Femur (tissue), 1 donor: ENCODE measurements at regions not wholly inside any gene's neighbourhood (a gene's known extent, or its start where the extent isn't known, plus 50 kb on each side); places are given as distances from the start of the nearest gene placed in this dataset.
"Not testable (repeated sequence)": the region's sequence is repeated elsewhere in the genome, so short reads cannot be mapped to it uniquely, and the experiment has no call there.

ENCODE experiments used
- DNase-seq: peaks from one replicate; pipeline ENCODE4 v3.0.0-alpha.2; 2017

DNA sequence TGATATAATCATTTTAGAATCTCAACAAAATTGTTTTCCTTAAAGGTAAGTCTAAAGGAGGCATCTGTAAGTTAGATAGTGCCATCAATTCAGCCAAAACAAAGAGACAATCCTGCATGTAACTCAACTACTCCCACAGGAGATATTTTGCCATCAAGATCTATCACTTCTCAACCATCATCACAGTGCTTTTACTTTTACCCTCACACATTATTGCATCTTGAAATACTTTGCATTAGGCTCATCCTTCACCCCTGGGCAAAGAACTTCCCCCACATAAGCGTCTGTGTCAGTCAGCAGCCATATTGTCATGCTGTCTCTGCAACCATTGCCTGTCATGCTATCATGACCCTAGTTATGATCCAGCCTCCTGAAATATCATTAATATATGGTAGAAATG is 54.9 kb upstream of the NLGN1 start:
- DNase-seq, result no peak

DNA sequence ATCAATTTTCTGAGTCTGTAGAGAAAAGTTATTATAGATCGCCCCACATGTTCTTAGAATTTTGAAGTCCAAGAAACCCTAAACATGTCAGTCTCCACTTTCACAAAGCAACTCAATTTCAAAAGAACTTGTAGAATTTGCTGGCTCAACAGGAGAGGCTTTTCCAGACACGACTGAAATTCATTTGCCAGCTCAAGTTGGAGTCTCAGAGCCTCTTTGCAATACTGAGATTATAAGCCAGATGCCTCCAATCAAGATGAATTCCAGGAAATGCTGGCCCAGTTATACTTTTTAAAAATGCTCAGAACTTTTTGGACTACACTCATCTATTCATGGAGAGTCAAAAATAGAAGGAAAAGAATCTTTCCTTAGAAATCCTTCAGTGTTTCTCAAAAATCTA is 56.9 kb upstream of the NLGN1 start:
- DNase-seq, result no peak

DNA sequence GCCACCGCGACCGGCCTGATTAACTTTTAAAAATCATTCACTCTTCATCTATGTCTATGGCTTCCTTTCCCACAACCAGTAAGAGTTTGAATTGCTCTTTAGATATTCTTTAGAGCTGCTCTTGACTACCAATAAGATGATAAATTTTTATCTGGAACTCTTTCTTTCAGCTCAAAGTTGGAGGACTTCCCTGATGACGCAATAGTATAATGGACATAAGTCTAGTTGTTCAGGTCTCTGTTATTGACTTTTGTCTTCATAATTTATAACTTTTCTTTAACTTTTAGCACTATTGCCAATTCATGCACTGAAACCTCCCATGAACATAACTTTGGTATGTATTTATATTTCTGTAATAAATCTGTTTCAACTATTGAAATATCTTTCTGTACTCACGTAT is 61.3 kb upstream of the NLGN1 start:
- no peak for DNase-seq

- no peak for DNase-seq
Observed at GRCh38 chr3:173306110-173306509, 91.4 kb upstream of the NLGN1 start.

DNA sequence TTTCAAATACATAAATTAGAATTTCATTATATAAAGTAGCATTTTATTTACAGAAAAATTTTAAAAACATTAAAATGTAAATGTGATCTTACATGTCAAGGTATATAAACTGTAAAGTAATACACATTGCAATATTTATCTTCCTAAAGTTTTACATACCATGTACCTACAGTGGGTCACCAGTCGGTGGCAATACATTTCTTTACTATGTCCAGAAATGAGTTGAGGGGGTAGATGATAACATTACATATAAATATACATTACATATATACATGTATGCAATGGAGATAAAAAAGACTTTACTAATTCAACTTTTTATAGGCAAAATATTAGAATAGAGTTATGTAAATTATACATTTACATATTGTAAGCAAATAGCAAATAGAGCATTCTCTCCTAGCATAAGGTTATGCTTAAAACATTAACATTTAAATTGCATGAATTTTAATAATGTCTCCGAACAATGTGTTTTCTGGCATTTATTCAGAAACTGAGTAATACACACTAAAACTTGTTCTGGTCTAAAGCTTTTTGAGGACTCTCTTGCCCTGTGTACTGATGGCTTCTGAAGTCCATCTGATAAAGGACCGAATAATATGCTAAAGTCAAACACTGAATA is 93.3 kb upstream of the NLGN1 start:
- no peak for DNase-seq

DNA sequence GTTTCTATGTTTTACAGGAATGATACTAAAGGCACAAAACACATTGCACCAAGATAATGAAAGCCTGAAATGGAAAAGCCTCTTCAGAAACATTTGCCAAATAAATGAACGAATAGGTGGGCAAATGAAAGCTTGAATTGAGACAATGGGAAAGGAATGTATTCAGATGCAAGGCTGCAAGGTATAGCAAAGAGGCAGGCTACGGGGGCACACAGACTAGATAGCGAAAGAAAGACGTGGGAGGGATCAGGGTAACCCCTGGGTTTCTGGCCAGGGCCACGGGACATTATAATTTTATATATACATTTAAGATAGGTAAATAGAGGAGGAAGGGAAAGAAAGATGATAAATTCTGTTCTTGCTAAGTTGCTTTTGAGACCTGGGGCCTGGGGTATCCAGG is 95.9 kb upstream of the NLGN1 start:
- no peak for DNase-seq

GRCh38 chr3:173289072-173289471 is 108.5 kb upstream of the NLGN1 start:
- DNase-seq, result no peak

DNA sequence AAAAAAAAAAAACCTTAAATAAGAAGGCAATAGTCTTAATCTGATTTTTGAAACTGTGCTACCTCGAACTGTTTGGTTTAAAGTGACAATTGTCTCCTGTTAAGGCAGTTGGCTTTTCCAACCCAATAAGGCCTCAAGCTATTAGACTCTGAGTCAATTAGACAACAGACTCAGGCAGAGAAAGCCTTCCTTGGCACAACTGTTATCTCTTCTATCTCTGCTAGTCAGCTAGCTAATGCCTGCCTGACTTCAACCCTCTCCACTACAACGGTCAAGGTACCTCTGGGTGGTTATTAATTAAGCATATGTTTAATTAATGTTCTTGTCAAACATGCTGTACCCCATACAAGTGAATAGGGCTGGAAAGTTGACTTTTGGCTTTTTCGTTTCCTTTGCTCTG is 110.2 kb upstream of the NLGN1 start:
- no peak for DNase-seq

DNA sequence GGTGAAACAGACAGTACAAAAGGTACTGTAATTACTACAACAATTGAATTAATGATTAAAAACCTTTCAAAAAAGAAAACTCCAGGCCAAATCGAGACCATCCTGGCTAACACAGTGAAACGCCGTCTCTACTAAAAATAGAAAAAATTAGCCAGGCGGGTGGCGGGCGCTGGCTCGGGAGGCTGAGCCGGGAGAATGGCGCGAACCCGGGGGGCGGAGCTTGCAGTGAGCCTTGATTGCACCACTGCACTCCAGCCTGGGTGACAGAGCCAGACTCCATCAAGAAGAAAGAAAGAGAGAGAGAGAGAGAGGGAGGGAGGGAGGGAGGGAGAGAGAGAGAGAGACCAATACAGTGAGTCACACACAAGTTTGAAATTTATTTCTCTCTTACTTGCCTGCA is 111.0 kb upstream of the NLGN1 start:
- not testable (repeated sequence) for DNase-seq

DNA sequence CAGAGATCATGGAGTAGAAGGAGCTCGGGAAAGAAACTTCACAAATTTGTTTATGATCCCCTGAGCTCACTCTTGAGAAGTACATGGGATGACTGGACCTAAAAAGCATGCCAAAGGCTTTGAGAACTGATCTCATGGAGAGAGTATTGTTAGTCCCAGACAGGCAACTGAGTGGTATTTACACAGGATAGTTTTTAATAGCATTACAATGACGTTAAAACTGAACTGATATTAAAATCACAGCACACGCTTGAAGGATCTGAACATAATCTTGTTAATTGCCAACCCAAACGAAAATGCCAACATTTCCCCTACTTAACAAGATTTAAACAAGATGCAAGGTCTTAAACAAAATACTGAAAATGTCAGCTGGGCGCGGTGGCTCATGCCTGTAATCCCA is 113.2 kb upstream of the NLGN1 start:
- no peak for DNase-seq

DNA sequence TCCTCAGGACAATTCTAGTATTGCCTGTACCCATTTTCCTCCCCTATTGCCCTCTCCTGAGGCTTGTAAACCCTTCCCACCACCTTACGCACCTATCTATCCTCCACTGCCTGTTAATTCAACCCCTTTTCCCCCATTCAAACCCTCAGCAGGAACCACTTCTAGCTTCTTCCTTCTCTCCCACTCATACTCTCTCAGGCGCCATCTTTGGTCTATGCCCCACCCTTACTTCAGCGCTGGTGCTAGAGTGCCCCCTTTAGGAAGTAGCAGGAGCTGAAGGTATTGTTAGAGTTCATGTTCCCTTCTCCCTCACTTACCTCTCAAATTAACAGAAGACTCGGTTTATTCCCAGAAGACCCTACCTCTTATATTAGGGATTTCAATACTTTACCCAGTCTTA is 121.8 kb upstream of the NLGN1 start:
- no peak for DNase-seq

- DNase-seq, result no peak
Observed at GRCh38 chr3:173273838-173274237, 123.7 kb upstream of the NLGN1 start.

DNA sequence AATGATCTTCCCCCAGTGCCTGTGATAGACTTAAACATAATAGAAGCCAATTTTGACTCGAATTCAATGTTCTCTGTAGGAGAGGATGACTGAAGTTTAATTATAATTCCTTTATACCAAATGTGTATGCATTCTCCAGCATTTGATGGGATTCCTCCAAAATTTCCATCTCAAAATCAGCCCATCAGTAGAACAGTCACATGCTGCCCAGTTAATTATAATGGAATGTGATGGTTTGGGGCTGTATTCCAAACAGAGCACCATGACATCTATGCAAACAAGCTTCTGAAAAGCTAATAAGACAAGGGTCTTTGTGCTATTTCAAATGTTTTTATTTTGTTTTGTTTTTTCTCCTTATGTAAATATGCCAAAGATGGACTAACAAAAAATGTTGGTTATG is 127.7 kb upstream of the SPATA16 start:
- DNase-seq, result no peak

- no peak for DNase-seq
Observed at GRCh38 chr3:173267716-173268115, 126.7 kb upstream of the SPATA16 start.

GRCh38 chr3:173266441-173266840 is 125.4 kb upstream of the SPATA16 start:
- no peak for DNase-seq

GRCh38 chr3:173258697-173259096 is 117.7 kb upstream of the SPATA16 start:
- no peak for DNase-seq

DNA sequence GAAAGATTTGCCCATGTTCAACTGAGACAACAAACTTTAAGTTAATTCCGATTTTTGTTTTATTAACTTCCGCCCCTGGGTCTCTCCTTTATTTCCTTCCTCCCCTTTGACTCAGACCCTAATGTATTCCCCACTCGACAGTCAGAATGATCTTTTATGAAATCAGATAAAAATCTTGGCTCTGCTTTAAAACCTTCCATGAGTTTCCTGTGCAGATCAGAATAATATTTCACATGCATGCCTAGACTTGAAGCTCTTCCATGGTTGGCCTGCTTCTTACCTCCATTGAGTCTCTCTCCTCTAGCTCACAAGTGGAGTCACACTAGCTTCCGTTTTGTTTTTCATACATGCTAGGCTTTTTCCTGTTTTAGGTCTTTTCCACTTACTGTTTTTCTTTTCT is 116.8 kb upstream of the SPATA16 start:
- DNase-seq, result no peak

- no peak for DNase-seq
Observed at GRCh38 chr3:173255555-173255954, 114.5 kb upstream of the SPATA16 start.

DNA sequence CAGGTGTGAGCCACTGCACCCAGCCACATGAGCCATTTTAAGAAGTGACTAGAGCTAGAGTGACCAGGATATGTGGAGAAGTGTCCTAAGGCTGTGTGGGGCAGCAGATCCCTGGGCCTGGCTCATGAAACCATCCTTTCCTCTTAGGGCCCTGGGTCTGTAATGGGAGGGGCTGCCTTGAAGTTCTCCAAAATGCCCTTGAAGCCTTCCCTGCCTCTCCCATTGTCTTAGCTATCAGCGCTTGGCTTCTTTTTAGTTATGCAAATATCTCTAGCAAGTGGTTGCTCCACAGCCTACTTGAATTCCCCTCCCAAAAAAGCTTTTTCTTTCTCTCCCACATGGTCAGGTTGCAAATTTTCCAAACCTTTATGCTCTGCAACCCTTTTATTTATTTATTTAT is 112.4 kb upstream of the SPATA16 start:
- no peak for DNase-seq

DNA sequence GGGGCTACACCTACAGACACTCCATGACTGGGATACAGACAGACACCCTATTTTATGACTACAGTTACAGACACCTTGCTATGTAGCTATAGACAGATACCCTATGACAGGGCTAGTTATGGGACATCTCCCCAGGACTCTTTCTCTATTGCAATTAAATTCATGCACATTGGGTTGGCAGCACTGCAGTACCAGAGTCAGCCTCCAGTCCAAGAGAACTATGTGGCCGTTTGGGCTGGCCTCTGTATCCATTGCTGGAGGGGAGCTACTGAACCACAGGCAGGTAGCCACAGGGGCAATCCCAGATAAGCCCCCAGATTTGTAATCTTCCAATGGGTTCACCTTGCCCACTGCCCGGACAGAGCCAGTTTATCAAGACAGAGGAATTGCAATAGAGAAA is 108.4 kb upstream of the SPATA16 start:
- DNase-seq, result no peak

DNA sequence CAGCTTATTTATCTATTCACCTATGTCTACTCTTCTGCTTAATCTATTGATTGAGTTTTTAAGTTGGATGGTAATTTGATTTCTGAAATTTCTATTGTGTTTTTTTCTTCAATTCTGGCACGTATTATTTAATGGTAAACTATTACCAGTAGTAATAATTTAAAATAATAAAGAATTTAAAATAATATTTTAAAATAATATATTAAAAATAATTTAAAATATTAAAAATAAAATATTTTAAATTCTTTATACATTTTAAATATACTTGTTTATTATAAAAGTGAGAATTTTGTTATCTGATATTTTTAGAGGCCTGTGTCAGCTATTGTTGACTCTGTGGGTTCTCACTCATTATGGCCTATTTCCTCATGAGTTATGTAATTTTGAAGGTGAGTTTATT is 100.7 kb upstream of the SPATA16 start:
- DNase-seq, result no peak

DNA sequence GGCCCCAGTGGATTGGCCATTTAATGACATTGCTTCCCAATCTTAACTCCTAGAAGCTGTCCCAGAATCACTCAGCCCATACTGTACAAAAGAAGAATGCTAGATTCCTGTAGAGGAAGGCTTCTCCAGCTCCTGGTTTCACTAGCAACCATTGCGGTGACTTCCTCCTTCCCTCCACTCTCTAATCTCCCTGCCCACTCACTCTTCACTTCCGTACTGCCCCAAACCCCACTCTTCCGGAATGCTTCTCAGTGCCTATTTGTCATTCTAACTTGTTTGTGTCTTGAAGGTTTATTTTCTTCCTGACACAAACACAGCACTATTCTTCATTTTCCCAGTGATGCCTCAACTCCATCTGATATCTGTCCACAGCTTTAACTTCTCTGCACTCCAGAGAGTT is 97.1 kb upstream of the SPATA16 start:
- DNase-seq, result no peak

- DNase-seq, result no peak
Observed at GRCh38 chr3:173225351-173225750, 84.3 kb upstream of the SPATA16 start.

DNA sequence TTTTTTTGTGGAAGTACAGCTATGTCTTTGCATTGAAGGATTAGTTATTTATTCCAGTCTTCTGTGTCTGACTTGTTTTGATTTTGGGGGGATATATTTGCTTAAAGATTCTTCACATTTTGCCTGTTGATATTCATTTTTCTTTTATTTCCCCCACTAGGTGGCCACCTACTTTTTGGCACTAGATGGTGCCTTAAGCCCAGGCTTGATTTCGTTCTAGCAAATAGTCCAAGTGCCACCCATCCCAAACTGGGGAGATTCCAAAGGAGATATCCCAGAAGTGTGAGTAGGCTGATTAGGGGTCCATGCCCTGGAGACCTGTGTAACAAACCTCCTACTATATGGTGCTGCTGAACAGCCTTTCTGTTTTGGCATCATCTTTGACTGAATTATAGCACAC is 80.0 kb upstream of the SPATA16 start:
- DNase-seq, result no peak

DNA sequence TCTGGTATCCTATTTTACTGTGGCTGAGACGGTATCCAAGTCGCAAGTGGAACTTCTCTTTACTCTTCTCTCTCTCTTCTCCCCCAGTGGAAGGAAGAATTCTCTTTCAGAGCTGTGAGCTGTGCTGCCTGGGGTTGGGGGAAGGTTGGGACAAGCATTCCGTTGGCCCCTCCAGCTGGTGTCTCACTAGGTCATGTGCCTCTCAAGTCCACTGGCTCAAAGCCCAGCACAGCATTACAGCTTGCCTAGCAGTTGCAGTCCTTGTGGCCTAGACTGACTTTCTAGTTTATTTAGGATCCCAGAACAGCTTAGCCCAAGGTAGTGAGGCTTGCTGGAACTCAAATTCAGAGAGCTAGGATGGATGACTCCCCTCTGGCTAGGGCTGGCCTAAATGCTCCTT is 76.1 kb upstream of the SPATA16 start:
- DNase-seq, result peak; percentile 17

DNA sequence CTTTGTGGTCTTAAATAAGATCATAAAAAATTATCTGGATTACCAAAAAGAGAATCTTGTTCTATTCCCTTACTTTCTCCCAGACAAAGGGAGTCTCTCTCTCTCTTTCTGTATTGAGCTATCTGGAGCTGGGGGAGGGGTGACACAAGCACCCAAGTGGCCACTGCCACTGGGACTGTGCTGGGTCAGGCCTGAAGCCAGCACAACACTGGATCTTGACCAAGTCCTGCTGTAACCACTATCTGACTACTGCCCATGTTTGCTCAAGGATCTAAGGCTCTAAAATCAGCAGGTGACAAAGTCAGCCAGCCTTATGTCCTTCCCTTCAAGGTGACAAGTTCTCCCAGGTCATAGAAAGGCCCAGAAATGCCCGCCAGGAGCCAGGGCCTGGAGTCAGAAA is 75.0 kb upstream of the SPATA16 start:
- DNase-seq, result no peak
